Erythroblast (primary cell): ENCODE measurements at regions not wholly inside any gene's neighbourhood (a gene's known extent, or its start where the extent isn't known, plus 50 kb on each side); places are given as distances from the start of the nearest gene placed in this dataset.
"Not testable (repeated sequence)": the region's sequence is repeated elsewhere in the genome, so short reads cannot be mapped to it uniquely, and the experiment has no call there.

ENCODE experiments used
- DNase-seq, 2 experiments: peaks; one replicate each; lab custom pipeline; 2025; lab: John Stamatoyannopoulos, UW
- GATA1 ChIP-seq: IDR thresholded peaks from 2 replicates; pipeline ENCODE4 v1.6.1; 2011; ENCODE audit warnings: low read depth, mild to moderate bottlenecking, control low read depth, low read length, moderate library complexity
- POLR2A ChIP-seq: IDR thresholded peaks from 2 replicates; pipeline ENCODE4 v1.6.1; 2011; ENCODE audit warnings: mild to moderate bottlenecking, low read length

DNA sequence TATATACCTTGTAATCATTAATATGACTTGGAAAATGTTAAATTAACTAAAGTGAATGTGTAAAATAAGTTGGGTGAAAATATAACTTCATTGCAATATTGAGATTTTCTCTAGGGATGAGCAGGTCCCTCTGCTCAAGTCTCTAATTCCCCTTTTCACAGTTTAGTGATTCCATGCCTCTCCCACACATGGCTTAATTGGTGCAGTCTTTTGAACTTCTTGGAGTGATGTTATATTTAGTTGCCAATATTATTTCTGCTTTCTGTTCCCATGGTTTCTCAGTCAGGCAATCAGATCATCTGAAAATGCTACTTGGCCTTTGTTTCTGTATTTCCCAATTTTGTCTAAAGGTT, 233.7 kb upstream of the SPOPL start:
- TF ChIP-seq GATA1 (no peak), POLR2A (no peak)
- no peak for DNase-seq

DNA sequence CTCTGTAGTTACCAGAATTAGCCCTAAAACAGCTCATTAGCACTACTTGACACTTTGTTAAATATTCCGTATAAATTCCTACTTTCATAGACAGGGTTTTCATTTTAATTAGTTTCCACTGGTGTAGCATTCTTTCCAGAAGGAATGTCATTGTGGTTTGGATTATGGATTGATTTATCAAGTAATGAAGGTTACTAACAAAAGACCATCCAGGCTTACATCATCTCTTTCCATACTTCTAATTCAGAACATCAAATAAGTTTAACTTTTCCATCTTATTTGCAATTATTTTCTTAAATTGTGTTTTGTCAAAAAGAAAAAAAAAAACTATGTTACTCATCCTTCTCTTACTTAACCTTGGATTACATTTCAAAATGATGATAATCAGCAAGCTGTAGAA, 231.8 kb upstream of the SPOPL start:
- TF ChIP-seq GATA1: no peak
- TF ChIP-seq POLR2A: no peak
- no peak for DNase-seq

- TF ChIP-seq POLR2A (no peak), GATA1 (no peak)
- DNase-seq: no peak
These were observed 230.1 kb upstream of the SPOPL start for GRCh38 chr2:138271467-138271866.

GRCh38 chr2:138272524-138273195, 228.9 kb upstream of the SPOPL start:
- no peak for DNase-seq
- TF ChIP-seq POLR2A: no peak

DNA sequence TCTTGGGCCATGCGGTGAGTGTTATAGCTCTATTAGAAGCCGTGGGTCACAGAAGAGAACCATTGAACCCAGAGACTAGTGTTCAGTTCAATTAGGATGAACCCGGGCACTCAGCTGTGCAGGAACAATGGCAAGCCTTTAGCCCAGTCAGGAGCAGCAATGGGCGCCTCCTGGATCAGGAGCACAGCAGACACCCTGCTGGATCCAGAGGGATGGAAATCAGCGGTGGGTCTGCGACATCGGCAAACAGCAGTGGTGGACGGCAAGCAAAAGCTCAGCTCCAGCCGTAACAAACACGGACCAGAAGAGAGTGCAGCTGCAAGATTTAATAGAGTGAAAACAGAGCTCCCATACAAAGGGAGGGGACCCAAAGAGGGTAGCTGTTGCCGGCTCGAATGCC, 228.3 kb upstream of the SPOPL start:
- DNase-seq: not testable (repeated sequence)

- DNase-seq: no peak
- TF ChIP-seq POLR2A (no peak), GATA1 (no peak)
These were observed 226.9 kb upstream of the SPOPL start for GRCh38 chr2:138274421-138275291.

DNA sequence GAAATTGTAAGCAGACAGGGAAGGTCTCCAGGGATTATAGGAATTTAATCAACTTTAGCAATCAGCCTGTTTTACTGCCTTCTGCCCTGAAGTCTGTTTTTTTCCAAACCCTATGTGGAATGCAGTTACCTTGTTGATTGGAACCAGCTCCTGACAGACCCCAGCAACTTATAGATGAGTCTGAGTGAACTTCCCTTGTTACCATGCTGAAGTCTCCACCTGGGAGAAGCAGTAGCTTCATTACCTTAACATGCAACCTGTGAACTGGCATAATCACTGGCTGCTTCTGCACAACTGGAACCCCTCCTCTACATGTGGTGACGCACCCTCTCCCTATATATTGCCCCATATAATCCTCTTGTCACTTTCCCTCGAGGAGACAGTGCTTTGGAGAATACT, 226.3 kb upstream of the SPOPL start:
- TF ChIP-seq POLR2A (no peak), GATA1 (no peak)
- no peak for DNase-seq

DNA sequence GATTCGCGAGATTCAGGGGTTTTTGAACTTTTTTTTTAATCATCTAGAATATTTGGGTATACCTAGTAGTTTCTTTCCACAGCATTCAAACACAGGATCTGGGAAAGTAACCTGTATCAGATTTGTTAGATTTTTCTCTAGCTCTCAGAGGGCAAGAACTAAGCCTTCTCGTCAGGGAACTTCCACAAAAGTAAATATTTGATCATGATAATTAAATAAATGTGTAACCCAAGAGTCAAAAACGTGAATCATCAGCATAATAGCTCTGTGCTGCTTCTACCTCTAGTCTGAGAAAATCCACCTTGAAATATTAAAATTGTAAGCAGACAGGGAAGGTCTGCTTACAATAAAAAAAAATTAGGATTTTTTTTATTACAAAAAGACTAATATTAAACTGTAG, 225.7 kb upstream of the SPOPL start:
- no peak for DNase-seq
- TF ChIP-seq GATA1: no peak
- no peak for TF ChIP-seq POLR2A

GRCh38 chr2:138276339-138276738, 225.2 kb upstream of the SPOPL start:
- no peak for DNase-seq

DNA sequence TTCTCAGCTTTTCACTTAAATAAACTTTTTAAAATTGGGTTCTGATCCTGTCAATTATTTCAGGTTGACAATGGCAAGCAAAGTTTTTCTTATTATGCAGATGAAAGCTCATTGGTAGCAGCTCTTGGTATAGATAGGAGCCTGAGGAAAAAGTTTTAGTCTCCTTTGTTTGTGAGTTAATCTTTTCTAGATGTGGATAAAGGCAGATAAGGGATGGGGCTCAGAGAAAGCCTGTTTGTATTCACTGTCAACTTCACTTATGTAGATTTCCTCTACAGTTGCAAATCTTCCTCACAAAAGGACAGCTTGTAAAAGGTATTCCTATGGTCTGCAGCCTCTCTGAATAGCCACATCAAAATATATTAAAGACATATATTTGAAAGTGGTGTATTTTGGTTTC, 224.5 kb upstream of the SPOPL start:
- no peak for TF ChIP-seq GATA1
- TF ChIP-seq POLR2A: no peak

More at GRCh38 chr2:138276339-138276738, 225.2 kb upstream of the SPOPL start:
- TF ChIP-seq POLR2A (no peak), GATA1 (no peak)

GRCh38 chr2:138279871-138280270, 221.7 kb upstream of the SPOPL start:
- TF ChIP-seq POLR2A: no peak
- TF ChIP-seq GATA1: no peak
- DNase-seq: no peak

More for the DNA sequence above, 224.5 kb upstream of the SPOPL start:
- DNase-seq: no peak

- DNase-seq: no peak
- TF ChIP-seq GATA1: no peak
- no peak for TF ChIP-seq POLR2A
These were observed 220.4 kb upstream of the SPOPL start for GRCh38 chr2:138280999-138281695.

GRCh38 chr2:138282014-138282672, 219.4 kb upstream of the SPOPL start:
- DNase-seq: no peak

More at GRCh38 chr2:138282014-138282672, 219.4 kb upstream of the SPOPL start:
- TF ChIP-seq POLR2A (no peak), GATA1 (no peak)
